Left renal cortex interstitium (tissue), 4 donors: ENCODE measurements at regions not wholly inside any gene's neighbourhood (a gene's known extent, or its start where the extent isn't known, plus 50 kb on each side); places are given as distances from the start of the nearest gene placed in this dataset.

Source experiments
- DNase-seq, 4 donors: peaks; one replicate each; pipeline ENCODE4 v3.0.0-alpha.2; 2013; ENCODE audit warnings: low read depth in 4 of 4, low spot score in 2 of 4, missing footprints in 1 of 4

DNA sequence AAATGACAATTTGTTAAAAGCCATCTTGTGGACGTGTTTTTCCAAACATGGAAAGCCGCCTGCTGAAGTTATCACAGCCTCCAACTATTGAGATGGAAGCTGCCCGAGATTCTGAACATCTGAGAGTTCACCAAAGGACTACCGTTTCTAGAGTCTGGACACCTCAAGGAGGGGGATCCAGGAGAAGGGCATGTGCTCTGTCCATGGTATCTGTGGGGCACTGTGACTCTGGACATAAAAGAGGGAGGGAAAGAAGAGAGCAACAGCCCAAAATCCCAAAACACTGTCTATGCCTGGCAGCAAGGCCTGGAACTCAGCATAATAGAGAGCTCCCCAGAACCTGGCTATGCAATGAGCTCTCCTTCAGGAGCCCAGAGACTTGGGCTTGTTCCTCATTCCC, 319.9 kb downstream of the EN1 start:
- DNase-seq: no peak

- DNase-seq: no peak
Measured at GRCh38 chr2:118525346-118525745, 322.1 kb downstream of the EN1 start.

DNA sequence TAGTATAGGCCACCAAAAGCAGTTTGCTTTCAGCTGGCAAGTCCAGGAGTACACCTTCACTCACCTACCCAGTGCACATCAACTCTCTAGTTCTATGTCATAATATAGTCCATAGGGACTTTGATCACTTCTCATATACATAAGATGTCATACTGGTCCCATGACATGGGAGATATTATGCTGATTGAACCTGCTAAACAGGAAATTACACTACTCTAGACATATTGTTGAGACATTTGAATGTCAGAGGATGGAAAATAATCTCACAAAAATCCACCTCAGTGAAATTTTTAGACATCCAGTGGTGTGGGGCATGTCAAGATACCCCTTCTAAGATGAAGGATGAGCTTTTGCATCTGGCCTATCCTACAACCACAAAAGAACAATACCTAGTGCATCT, 322.5 kb downstream of the EN1 start:
- DNase-seq: no peak

GRCh38 chr2:118523761-118524160, 323.7 kb downstream of the EN1 start:
- DNase-seq: no peak

DNA sequence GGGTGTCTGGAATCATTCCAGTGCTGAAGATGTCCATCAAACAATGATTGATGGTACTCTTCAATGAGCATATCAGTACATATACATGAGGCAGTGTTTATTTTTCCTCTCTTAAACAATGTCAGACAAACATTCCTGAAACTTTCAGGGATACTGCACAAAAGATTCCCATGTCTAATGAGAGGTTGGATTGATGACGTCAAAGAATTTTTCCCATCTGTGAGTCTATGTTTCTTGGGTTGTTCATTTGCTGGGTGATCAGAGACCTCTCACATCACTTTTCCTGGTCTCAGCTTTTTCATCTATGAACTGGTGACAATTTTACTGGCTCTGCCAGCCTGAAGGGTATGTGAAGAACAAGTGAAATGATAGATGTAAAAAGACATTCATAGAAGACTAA, 325.5 kb downstream of the EN1 start:
- DNase-seq: no peak

DNA sequence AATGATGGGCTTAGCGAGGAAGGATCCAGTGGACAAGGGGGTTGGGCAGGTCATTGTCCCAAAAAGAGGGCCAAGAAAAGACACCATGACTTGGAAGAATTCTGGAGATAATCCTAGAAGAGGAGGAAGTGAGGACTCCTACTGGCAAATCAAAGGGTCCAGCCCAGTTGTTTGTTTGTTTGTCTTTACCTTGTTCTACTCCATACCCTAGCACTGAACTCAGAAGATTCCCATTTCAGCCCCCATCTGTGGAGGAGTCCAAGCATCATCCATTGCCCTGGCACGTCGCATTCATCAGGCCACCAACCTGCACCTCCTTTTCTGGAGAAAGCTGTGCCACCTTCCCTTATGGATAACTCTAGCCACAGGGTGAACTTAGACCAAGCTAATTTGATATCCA, 326.2 kb downstream of the EN1 start:
- no peak for DNase-seq

GRCh38 chr2:118520246-118520645, 327.2 kb downstream of the EN1 start:
- DNase-seq: no peak

DNA sequence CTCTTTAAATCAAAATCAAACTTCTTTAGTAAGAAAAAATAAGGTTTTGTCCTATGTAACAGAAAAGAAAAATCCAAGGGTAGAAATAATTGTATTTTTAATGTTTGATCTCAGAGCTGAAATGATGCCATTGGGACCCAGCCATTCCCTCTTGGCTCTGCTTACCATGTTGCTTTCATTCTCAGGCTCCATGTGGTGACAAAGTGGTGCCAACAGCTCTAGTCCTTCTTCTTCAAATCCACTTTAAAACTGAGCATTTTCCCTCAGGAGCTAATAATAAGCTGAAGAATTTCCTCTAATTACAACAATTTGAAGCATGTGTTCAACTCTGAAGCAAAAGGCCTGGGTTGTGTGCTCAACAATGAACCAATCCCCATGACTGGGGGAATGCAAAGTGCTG, 327.9 kb downstream of the EN1 start:
- DNase-seq: no peak

- no peak for DNase-seq
Measured at GRCh38 chr2:118510807-118511206, 336.6 kb downstream of the EN1 start.

- no peak for DNase-seq
Measured at GRCh38 chr2:118509319-118510004, 338.0 kb downstream of the EN1 start.

DNA sequence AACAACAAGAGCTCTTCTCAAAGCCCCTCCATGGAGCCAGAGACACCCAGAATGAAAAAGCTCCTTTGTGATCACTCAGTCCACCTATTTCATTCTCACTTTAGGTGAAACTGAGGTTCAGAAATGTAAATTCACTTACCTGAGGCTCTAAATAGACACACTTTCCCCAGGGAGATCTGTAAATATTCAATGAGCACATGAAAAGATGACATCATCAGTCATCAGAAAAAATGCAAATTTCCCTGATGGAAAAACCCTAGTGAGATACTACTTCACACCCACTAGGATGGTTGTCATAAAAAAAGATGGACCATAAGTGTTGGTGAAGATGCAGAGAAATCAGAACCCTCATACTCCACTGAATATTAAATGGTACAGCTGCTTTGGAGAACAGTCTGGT, 339.2 kb downstream of the EN1 start:
- no peak for DNase-seq

GRCh38 chr2:118505436-118505835, 342.0 kb downstream of the EN1 start:
- no peak for DNase-seq

DNA sequence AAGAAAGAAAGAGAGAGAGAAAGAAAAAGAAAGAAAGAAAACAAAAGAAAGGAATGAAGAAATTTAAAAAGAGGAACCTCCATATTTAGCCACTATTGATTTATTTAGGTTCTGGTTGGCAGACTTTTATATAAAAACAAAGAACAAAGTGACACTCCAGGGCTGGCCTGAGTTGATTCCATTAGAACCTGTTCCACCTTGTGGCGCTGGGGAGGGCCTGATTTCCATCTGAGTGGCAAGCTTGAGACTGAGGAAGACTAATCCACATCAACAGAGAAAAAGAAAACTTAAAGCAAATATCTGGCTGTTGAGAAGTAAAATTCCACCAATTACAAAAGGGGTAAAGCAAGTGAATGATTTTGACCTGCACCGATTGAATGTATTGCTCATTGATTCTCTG, 345.3 kb downstream of the EN1 start:
- no peak for DNase-seq

DNA sequence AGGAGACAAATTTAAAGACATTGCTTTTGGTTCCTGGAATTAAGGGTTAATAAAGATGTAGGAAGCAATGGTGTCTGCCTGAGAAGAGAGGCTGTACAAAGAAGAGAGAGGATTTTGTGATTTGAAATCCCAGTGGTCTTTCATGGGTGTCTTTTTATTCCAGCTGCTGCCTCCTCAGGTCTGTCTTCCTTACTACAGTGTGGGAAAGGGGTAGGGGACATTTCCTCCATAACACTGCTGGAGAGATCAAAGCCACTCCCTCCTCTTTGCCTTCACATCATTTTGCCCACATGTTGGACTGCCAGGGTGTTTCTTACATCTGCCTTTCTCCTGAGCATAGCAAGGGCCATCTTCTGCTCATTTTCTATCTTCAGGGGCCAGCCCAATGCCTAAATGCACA, 348.5 kb downstream of the EN1 start:
- DNase-seq: no peak

DNA sequence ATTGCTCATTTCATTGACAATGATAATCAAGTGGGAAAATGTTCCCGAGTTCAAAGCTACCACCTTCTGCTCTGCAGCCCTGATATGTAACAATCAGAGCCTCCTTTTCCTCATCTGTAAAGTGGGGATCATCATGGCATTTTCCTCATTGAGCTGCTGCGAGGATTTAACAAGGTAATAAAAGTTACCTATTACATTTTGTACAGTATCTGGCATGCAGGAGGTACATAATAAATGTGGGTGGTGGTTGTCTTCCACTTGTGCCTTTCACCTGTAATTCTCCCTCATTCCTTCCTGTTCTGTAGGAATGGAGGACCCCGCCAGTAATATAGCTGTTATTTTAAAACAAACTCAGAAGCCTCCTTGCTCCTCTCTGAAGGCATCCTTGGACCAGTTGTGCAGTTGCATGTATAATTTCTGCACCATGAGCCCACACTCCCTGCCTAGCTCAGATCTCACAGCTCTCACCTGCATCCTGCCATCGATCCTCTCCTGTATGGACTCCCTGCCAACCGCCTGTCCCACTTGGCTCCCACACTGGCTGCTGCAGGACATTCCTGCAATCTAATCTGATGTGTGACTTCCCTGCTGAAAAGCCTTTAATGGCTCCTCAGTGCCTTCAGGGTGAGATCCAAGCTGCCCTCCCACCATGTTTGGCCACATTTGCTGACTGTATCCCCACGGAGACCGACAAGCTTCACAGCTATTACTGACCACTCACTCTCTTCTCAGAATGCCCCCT, 350.4 kb downstream of the EN1 start:
- DNase-seq: no peak

- no peak for DNase-seq
Measured at GRCh38 chr2:118496467-118496866, 351.0 kb downstream of the EN1 start.

GRCh38 chr2:118495290-118495689, 352.2 kb downstream of the EN1 start:
- no peak for DNase-seq

- no peak for DNase-seq
Measured at GRCh38 chr2:118493213-118493612, 354.2 kb downstream of the EN1 start.

- DNase-seq: no peak
Measured at GRCh38 chr2:118492335-118492734, 355.1 kb downstream of the EN1 start.

DNA sequence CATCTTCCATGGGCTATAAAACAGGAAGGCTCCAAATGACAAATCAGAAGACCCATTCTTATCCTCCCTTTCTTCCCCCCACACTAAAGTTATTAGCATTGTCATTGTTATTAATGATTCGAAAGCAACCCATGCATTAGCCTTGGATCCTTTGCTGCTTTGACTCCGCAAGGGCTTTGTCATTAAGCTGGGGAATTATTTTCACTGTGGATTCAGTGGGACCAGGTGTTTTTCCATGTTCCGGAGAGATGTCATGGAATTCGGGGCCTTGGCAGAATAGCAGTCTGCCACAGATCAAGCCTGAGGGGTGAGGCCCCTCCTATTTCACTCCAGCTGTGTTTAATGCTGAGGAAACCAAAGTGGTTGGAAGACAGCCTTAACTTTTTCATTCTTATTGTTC, 357.1 kb downstream of the EN1 start:
- DNase-seq: no peak

DNA sequence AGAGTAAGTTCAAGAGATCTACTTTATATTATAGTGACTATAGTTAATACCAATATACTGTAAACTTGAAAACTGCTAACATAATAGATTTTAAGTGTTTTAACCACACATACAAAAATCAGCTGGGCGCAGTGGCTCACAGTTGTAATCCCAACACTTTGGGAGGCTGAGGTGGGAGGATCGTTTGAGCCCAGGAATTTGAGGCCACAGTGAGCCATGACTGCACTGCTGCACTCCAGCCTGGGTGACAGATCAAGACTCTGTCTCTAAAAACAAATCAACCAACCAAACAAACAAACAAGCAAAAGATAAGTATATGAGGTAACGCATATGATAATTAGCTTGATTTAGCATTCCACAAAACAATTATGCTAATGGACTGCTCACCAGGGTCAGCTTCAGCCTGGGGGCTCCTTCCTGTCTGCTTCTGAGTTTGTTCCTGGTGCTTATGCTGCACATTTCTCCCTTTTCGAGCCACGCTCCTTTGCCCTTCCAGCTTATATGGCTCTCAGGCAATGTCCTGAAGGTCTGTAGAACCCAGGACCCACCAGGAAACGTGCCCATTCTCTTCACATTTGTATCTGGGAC, 357.6 kb downstream of the EN1 start:
- DNase-seq: no peak

GRCh38 chr2:118481299-118481698, 366.1 kb downstream of the EN1 start:
- no peak for DNase-seq
